NCI-H2227 (cell line): ENCODE measurements at regions not wholly inside any gene's neighbourhood (a gene's known extent, or its start where the extent isn't known, plus 50 kb on each side); places are given as distances from the start of the nearest gene placed in this dataset.
"Not testable (repeated sequence)": the region's sequence is repeated elsewhere in the genome, so short reads cannot be mapped to it uniquely, and the experiment has no call there.

Experiments
- DNase-seq: peaks from one replicate; lab custom pipeline; 2025; ENCODE audit not compliant: unreplicated experiment; lab: John Stamatoyannopoulos, UW

DNA sequence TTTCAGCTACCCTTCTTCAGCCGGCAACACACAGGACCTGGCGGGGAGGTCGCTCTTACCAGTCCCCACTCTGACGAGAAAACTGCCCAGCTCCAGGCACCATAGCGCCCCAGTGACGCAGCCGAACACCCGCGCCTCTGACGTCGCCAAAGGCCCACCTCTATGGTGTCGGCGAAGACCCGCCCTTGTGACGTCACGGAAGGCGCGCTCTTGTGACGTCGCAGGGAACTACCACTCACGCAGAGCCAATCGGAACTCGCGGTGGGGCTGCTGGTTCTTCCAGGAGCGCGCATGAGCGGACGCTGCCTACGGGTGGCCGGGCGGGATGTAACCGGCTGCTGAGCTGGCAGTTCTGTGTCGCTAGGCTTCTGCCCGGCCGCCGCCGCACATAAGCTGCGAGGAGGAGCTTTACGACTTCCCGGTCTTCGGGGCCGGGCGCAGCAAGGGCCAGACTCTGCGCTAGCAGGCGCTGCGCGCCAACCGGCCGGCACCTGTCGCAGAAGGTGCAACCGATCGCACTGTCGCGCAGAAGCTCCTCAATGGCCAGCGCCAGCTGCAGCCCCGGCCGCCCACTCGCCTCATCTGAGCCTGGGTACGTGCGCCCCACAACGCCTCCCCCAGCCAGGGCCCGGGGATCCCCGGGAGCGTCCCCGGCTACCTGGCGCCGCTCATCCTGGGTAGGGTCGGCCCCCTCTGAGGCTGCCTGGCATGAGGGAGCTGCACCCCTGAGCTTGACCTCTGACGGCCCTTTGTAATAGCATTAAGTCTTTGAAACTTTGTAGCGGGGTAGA lies 121.3 kb upstream of the FBXO28 start:
- peak; percentile 99 for DNase-seq

DNA sequence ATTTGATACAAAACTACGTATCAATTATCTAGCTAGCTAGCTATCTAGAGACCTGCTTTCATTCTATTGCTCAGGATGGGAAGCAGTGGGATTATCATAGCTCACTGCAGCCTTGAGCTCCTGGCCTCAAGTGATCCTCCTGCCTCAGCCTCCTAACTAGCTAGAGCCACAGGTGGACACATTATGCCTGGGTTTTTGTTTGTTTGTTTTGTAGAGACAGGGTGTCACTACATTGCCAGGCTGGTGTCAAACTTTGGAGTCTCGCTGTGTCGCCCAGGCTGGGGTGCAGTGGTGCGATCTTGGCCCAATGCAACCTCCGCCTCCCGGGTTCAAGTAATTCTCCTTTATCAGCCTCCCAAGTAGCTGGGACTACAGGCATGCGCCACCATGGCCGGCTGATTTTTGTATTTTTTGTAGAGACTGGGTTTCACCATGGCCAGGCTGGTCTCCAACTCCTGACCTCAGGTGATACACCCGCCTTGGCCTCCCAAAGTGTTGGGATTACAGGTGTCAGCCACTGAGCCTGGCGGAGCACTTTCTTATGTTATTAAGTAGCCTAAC lies 122.5 kb upstream of the FBXO28 start:
- not testable (repeated sequence) for DNase-seq

DNA sequence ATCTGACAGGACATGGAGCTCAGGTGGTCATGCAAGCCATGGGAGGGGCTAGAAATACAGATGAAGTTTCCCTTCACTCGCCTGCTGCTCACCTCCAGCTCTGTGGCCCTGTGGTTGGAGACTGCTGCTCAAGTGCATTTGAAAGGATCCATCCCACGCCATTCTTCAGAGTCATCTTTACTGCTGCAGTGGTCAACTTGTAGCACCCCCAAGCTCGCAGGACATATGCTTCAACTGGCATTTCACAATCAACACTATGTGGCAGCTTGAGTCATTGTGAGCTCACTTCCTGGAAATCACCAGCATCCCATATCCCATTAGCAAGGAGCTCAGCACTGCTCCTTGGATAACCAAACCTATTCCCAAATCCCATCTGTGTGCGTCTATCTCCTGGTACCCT lies 116.2 kb upstream of the TP53BP2 start:
- DNase-seq, result not testable (repeated sequence)

DNA sequence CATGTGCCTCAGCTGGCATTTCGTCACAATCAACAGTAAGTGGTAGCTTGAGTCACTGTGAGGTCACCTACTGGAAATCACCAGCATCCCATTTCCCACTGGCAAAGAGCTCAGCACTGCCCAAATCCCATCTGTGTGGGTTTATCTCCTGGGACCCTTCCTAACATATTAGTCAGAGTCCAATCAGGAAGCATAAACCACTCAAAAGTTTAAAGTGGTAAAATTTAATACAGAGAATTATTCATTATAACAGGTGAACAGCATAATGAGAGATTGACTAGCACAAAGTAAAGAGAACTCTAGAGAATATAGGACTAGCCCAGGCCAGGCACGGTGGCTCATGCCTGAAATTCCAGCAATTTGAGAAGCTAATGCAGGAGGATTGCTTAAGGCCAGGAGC lies 107.1 kb upstream of the TP53BP2 start:
- not testable (repeated sequence) for DNase-seq

DNA sequence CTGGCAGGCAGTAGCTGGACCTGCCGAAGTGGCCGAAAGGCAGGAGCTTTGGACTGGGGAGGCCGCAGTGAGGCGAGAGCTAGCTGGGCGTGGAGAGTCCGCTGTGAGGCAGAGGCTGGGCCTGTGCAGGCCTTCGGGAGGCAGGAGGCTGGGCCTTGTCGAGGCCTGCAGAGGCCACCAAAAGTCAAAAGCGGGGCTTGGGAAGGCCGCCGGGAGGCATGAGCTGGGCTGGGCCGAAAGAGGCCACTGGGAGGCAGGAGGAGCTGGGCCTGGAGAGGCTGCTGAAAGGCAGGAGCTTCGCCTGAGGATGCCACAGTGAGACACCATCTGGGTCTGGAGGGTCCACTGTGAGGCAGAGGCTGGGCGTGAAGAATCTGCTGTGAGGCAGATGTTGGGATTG lies 105.8 kb upstream of the TP53BP2 start:
- DNase-seq, result not testable (repeated sequence)

DNA sequence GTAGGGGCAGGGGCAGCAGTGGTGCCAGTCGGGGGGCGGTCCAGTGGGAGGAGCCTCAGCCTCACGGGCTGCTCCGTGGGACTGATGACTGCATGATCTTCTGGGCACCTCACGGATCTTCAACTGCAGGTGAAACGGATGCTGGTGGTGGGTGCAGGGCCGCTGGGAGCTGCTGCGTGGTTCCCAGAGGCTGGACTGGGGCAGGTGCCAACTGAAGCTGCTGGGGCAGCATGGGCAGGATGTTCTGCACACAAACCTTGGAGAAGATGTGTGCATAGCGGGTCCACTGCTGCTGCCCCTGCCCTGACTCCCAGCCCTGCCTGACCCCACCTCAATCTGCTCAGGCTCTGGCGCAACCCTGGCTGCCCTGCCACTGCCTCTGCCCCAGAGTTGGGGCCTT lies 104.2 kb upstream of the TP53BP2 start:
- not testable (repeated sequence) for DNase-seq

DNA sequence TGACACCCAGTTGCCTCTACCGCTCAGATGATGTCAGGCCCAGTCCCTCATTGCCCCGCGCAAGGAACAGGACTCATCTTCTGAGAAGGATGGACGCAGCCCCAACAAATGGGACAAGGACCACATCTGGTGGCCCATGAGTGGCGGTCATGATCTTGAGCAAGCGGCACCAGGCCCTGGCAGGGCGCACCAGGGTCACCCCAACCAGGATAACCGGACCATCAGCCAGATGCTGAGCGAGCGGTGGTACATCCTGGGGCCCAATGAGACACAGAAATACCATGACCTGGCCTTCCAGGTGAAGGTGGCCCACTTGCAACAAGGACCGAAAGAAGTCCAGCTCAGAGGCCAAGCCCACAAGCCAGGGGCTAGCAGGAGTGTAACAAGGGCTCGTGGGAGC lies 102.3 kb upstream of the TP53BP2 start:
- DNase-seq, result not testable (repeated sequence)

DNA sequence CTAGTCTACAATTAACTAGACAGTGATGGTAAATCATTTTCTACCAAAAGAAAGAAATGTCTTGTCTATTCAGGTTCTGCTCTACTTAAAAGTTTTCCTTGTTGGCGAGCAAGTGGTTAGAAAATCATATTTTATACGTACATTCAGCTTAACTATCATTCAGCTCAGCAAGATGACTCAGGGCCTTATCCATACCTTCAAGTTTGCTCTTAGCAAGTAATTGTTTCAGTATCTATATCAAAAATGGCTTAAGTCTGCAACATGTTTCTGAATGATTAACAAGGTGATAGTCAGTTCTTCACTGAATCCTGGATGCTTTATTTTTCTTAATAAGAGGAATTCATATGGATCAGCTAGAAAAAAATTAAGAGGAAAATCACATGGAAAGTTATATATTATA lies 90.8 kb upstream of the TP53BP2 start:
- not testable (repeated sequence) for DNase-seq

DNA sequence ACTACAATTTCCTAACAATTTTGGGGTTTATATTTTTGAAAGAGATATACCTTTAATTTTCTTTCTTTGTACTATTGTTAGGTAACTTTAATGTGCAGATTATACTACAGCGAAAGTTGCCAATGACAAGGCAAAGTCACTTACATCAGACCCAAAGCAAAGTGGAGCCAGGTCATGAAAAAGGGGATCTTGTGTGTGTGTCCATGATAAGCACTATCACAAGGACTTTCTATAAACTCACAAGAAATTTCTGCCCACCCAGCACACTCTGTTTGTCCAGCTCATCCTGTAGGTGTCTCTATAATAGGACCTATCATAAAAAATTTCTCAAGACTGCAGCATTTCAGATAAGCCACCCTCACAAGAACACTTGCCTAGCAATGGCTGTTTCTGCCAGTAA lies 85.7 kb upstream of the TP53BP2 start:
- not testable (repeated sequence) for DNase-seq

DNA sequence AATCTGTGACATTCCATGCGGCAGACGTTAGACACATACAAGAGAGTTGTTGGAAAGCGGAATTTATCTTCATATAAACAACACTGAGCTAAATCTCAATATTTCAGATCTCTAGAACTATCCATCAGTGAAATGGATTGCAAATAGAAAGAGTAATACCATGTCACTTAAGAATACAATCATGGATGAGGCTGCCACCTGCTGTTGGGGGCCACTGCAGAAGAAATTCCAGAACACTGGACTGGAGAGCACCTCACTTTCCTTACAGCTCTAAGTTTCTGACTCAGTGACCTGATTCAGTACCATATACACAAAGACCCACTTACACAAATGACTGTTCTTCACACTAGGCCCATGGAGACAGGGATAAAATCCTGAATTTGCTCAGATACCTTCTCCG lies 75.1 kb upstream of the TP53BP2 start:
- not testable (repeated sequence) for DNase-seq

DNA sequence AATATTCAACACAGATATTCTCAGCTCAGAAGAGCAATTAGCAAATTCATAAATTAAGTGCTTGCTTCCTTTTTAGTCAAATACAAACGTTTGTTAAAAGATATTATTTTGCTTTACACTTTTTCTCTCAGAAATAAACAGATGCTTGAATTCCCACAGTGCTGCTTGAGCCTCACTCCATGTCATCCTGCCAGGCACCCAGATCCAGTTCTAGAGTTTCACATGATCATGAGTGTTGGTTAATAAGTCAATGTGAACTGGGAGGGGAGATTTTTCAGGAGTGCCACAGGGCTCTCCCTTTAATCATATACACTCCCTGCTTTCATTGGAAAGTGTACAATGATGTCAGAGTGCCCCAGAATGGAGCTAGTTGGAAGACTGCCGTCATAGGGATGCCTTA lies 69.7 kb upstream of the TP53BP2 start:
- not testable (repeated sequence) for DNase-seq

DNA sequence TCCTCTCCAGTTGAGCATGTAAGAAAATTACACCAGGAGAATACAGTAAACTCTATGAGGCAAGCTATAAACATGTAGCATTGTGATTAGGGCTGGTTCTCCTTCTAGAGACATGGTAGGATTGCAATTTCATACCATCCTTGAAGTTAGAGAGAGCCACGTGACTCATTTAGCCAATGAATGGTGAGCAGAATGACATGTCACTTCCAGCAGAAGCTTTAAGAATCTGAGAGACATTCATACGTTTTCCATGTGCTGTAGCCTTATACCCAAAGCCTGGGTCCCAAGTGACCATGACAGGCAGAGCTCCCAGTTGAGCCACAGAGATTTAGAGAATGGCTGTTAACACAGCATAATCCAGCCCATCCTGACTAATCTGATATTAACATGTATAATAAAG lies 68.0 kb upstream of the TP53BP2 start:
- DNase-seq, result not testable (repeated sequence)

DNA sequence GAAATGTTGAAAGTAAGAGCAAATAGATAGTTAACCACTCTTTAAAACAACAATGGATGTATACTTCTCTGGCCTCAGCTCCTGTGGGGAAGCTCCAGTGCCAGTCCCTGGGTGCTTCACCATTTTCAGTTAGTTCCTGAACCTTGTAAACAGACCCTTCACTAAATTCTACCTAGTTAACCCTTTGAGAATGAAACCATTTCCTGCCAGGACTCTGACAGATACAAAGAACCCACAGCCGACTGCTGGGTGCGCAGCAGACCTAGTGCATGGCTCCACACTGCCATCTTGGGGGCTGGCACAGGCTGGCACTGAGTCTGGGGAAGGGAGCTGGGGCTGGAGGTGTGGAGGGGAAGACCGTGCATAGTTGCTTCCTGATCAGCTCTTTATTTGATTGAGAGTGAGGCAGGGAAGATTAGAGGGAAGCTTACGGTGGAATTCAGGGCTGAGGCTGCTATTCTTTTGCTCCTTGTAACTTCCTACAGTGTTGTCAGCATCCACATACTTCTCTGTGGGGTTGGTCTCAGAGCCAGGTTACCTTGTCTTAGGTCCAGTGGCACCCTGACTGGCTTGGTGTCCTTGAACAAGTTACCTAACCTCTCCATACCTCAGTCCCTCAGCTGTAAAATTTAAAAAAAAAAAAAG lies 62.3 kb upstream of the TP53BP2 start:
- not testable (repeated sequence) for DNase-seq

DNA sequence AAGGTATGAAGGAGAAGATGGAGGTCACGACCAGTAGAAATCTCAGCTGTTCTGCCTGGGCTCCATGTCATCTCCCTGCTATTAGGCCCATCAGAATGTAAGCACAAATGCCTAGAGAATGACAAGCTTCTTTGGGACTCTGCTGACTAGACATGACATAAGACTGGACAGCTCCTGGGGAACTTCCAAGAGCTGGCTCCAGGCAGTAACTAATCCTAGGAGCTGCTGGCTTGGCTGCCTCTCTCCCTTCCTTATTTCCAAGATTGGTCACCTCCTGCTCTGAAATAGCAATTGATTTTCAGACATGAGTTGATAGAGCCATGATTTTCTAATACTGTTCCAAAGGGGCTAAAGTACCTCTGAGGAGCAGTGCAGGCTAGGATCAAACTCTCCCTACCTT lies 57.5 kb upstream of the TP53BP2 start:
- DNase-seq, result not testable (repeated sequence)

DNA sequence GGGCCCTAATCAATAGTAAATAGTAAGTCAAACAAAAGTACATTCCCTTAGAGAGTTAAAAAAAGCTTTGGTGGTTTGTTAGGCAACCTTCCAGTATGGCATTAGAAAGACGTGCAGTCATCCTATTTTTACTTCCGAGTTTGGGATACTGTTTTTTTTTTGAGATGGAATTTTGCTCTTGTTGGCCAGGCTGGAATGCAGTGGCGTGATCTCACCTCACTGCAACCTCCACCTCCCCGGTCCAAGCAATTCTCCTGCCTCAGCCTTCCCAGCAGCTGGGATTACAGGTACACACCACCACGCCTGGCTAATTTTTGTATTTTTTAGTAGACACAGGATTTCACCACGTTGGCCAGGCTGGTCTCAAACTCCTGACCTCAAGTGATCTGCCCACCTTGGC lies 54.0 kb upstream of the TP53BP2 start:
- DNase-seq, result not testable (repeated sequence)

DNA sequence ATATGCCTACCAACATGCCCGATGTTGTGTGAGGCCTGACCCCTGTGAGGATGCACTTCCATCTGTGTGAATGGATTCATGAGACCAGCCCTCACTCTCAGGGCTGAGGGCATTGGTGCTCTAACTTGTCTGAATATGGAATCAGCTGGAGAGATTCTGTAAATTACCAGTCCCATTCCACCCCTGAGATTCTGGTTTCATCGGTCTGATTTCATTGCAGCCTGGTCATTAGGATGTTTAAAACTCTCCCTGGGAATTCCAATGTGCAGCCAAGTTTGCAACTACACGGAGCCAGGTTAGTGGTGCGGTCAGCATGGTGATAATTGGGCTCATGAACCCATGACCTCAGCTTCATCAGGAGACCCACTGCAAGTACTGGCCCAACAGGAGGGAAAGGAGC lies 51.4 kb upstream of the TP53BP2 start:
- DNase-seq, result not testable (repeated sequence)

DNA sequence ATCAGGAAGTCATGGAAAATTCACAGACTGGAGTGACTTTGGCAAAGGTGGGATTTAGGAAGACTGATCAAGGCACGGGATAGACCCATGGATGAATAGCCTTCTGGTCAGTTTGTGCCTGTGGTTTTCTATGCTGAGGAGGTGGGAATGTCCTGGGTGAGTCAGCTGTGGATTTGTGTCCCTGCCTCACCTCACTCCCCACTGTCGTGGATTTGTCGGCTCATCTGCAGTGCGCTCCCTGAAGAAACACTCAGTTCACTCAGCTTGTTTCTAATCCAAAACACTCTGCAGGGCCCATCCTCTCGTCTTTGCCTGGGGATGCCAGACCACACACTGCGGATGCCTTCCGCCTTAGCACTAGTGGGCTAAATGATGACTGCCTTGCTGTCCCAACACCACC lies 50.2 kb upstream of the TP53BP2 start:
- DNase-seq, result not testable (repeated sequence)
